Activated CD8-positive, alpha-beta T cell treated with anti-CD3 and anti-CD28 coated beads, Interleukin-2, amount 10 ng/mL, durations not matched to agents 7 days and 5 days (primary cell): ENCODE measurements at regions not wholly inside any gene's neighbourhood (a gene's known extent, or its start where the extent isn't known, plus 50 kb on each side); places are given as distances from the start of the nearest gene placed in this dataset.

Experiments
- ATAC-seq: fragments of 150-1000 bp; cut with Tn5 transposase; one replicate; pipeline ENCODE4 v1.10.0; 2021; ENCODE audit warnings: moderate library complexity
- CTCF ChIA-PET: fragments of 350-600 bp; sonication (Branson Sonifier 250); formaldehyde crosslinking; loops from one replicate; lab custom pipeline; 2021; ENCODE audit warnings: antibody characterized with exemption; lab: Charles Lee
- POLR2A ChIA-PET: fragments of 350-600 bp; sonication (Branson Sonifier 250); formaldehyde crosslinking; loops from one replicate; lab custom pipeline; 2021; ENCODE audit warnings: antibody characterized with exemption; lab: Charles Lee
- DNase-seq: peaks from one replicate; pipeline ENCODE4 v3.0.0-alpha.2; 2020
- H3K27ac Mint-ChIP-seq: one replicate; pipeline ENCODE4 v1.8.0; 2021; ENCODE audit warnings: mild to moderate bottlenecking, mixed read lengths
- H3K27me3 Mint-ChIP-seq: one replicate; pipeline ENCODE4 v1.8.0; 2021; ENCODE audit warnings: low read depth, mixed read lengths
- H3K36me3 Mint-ChIP-seq: one replicate; pipeline ENCODE4 v1.8.0; 2021; ENCODE audit warnings: low read depth, mixed read lengths
- H3K4me1 Mint-ChIP-seq: one replicate; pipeline ENCODE4 v1.8.0; 2021; ENCODE audit warnings: low read depth, mixed read lengths
- H3K4me3 Mint-ChIP-seq: one replicate; pipeline ENCODE4 v1.8.0; 2021; ENCODE audit warnings: mild to moderate bottlenecking, mixed read lengths
- H3K9me3 Mint-ChIP-seq: one replicate; pipeline ENCODE4 v1.8.0; 2022; ENCODE audit warnings: mixed read lengths; ENCODE audit not compliant: insufficient read depth

GRCh38 chr10:44680764-44681163 lies 230.4 kb upstream of the TMEM72 start:
- no peaks in the 10 kb centered on the region for H3K4me1 Mint-ChIP-seq
- no peaks in the 10 kb centered on the region for H3K9me3 Mint-ChIP-seq
- no peak overlapping the region for H3K27ac Mint-ChIP-seq
- DNase-seq: no peak
- no peak for ATAC-seq
- ChIA-PET POLR2A (no interaction called here), CTCF (no interaction called here)
- no peak overlapping the region for H3K4me3 Mint-ChIP-seq
- H3K27me3 Mint-ChIP-seq: no peaks in the 10 kb centered on the region
- H3K36me3 Mint-ChIP-seq: no peaks in the 10 kb centered on the region

DNA sequence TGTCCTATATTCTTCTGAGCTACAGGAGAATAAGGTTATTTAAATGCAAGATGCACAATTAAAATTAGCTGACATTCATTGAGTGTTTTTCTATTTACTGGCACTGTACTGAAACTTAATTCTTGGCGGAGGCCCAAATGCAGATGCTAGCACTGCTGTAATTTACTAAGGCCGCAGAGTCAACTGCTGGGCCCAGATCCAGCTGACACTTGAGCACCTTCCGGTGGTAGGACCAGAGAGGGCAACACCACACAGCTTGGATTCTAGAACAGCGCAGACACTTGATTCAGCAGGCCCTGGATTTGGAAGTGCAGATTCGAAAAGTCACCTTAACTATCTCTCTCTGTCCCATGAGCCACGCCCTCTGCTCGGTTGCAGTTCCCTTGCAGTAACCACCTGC lies 228.6 kb upstream of the TMEM72 start:
- Mint-ChIP-seq H3K27me3 (no peaks in the 10 kb centered on the region), H3K4me3 (no peak overlapping the region), H3K9me3 (no peaks in the 10 kb centered on the region), H3K4me1 (no peaks in the 10 kb centered on the region), H3K36me3 (no peaks in the 10 kb centered on the region), H3K27ac (no peak overlapping the region)
- POLR2A ChIA-PET: no interaction called here
- CTCF ChIA-PET: no interaction called here
- DNase-seq (no peak), ATAC-seq (no peak)

DNA sequence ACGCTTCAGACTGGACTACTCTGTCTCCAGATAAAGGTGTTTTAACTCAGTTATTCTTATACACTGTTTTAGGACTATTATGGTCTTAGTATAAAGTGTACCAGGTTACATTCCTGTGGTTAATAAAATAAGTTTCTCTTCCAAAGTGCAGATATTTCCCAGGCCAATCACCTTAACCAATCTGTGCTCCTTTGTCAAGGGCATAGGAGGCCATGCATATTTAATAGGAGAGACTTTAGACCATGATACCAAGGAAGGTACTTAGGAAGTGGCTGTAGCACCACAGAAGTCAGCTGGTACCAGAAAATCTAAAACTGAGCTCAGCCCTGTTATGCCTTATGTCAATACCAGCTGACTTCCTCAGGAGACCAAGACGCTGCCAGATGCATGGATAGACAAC lies 226.5 kb upstream of the TMEM72 start:
- POLR2A ChIA-PET: no interaction called here
- Mint-ChIP-seq H3K4me1 (no peaks in the 10 kb centered on the region), H3K4me3 (no peak overlapping the region), H3K36me3 (no peaks in the 10 kb centered on the region), H3K9me3 (no peaks in the 10 kb centered on the region), H3K27ac (no peak overlapping the region), H3K27me3 (no peaks in the 10 kb centered on the region)
- no peak for ATAC-seq
- DNase-seq: no peak
- CTCF ChIA-PET: no interaction called here

DNA sequence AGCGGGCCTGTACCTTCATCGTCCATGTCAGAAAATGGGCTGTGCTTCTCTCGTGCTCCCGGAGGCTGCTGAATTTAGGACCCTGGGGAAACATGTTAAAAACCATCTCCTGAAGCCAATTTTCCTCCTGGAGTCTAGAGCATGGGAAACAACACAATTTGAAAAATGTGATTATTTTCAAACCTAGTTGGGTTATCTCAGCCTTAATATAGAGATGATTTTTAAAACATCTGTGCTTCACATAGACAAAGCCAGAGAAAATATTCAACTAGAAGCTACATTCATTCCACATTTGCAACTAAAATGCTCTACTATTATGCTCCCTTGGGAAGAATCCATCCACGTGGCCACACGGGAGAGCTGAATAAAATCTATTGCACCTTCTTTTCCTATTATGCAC lies 225.9 kb upstream of the TMEM72 start:
- CTCF ChIA-PET: no interaction called here
- no peak for ATAC-seq
- H3K4me1 Mint-ChIP-seq: no peaks in the 10 kb centered on the region
- H3K27ac Mint-ChIP-seq: no peak overlapping the region
- POLR2A ChIA-PET: no interaction called here
- H3K36me3 Mint-ChIP-seq: no peaks in the 10 kb centered on the region
- DNase-seq: no peak
- no peaks in the 10 kb centered on the region for H3K9me3 Mint-ChIP-seq
- no peaks in the 10 kb centered on the region for H3K27me3 Mint-ChIP-seq
- H3K4me3 Mint-ChIP-seq: no peak overlapping the region

- Mint-ChIP-seq H3K4me1 (no peaks in the 10 kb centered on the region), H3K27me3 (no peaks in the 10 kb centered on the region), H3K9me3 (no peaks in the 10 kb centered on the region), H3K27ac (no peak overlapping the region), H3K4me3 (no peak overlapping the region), H3K36me3 (no peaks in the 10 kb centered on the region)
- DNase-seq (no peak), ATAC-seq (no peak)
- CTCF ChIA-PET: interaction anchor here (1.2 kb wide), 1 partner anchor 10 kb away, joined by 3 read pairs; no protein-coding TSS in a partner anchor
- POLR2A ChIA-PET: no interaction called here
These were observed 225.4 kb upstream of the TMEM72 start for GRCh38 chr10:44685747-44686146.

- Mint-ChIP-seq H3K4me1 (no peaks in the 10 kb centered on the region), H3K36me3 (no peaks in the 10 kb centered on the region)
These were observed 221.8 kb upstream of the TMEM72 start for GRCh38 chr10:44689368-44689767.

GRCh38 chr10:44696496-44696895 lies 214.6 kb upstream of the TMEM72 start:
- no peak for DNase-seq
- ChIA-PET POLR2A (no interaction called here), CTCF (interaction anchor here (1.5 kb wide), 1 partner anchor 10 kb away, joined by 3 read pairs; no protein-coding TSS in a partner anchor)
- no peak for ATAC-seq
- Mint-ChIP-seq H3K4me3 (no peak overlapping the region), H3K4me1 (no peaks in the 10 kb centered on the region), H3K9me3 (no peaks in the 10 kb centered on the region), H3K36me3 (no peaks in the 10 kb centered on the region), H3K27me3 (no peaks in the 10 kb centered on the region), H3K27ac (no peak overlapping the region)

More at GRCh38 chr10:44689368-44689767, 221.8 kb upstream of the TMEM72 start:
- Mint-ChIP-seq H3K4me3 (no peak overlapping the region), H3K27ac (no peak overlapping the region), H3K27me3 (no peaks in the 10 kb centered on the region), H3K9me3 (no peaks in the 10 kb centered on the region)
- DNase-seq (no peak), ATAC-seq (no peak)
- POLR2A ChIA-PET: no interaction called here
- CTCF ChIA-PET: no interaction called here

- POLR2A ChIA-PET: no interaction called here
- no peak for DNase-seq
- H3K27ac Mint-ChIP-seq: no peak overlapping the region
- no peaks in the 10 kb centered on the region for H3K36me3 Mint-ChIP-seq
- ATAC-seq: no peak
- no peaks in the 10 kb centered on the region for H3K27me3 Mint-ChIP-seq
- H3K4me1 Mint-ChIP-seq: no peaks in the 10 kb centered on the region
- CTCF ChIA-PET: no interaction called here
- H3K9me3 Mint-ChIP-seq: no peaks in the 10 kb centered on the region
- no peak overlapping the region for H3K4me3 Mint-ChIP-seq
These were observed 214.0 kb upstream of the TMEM72 start for GRCh38 chr10:44697116-44697515.

GRCh38 chr10:44702531-44702930 lies 208.6 kb upstream of the TMEM72 start:
- Mint-ChIP-seq H3K4me3 (no peak overlapping the region), H3K9me3 (peaks cover 13% of the 10 kb centered on the region), H3K27me3 (no peaks in the 10 kb centered on the region), H3K27ac (no peak overlapping the region), H3K4me1 (no peaks in the 10 kb centered on the region), H3K36me3 (no peaks in the 10 kb centered on the region)
- no peak for ATAC-seq
- ChIA-PET POLR2A (no interaction called here), CTCF (no interaction called here)
- no peak for DNase-seq

DNA sequence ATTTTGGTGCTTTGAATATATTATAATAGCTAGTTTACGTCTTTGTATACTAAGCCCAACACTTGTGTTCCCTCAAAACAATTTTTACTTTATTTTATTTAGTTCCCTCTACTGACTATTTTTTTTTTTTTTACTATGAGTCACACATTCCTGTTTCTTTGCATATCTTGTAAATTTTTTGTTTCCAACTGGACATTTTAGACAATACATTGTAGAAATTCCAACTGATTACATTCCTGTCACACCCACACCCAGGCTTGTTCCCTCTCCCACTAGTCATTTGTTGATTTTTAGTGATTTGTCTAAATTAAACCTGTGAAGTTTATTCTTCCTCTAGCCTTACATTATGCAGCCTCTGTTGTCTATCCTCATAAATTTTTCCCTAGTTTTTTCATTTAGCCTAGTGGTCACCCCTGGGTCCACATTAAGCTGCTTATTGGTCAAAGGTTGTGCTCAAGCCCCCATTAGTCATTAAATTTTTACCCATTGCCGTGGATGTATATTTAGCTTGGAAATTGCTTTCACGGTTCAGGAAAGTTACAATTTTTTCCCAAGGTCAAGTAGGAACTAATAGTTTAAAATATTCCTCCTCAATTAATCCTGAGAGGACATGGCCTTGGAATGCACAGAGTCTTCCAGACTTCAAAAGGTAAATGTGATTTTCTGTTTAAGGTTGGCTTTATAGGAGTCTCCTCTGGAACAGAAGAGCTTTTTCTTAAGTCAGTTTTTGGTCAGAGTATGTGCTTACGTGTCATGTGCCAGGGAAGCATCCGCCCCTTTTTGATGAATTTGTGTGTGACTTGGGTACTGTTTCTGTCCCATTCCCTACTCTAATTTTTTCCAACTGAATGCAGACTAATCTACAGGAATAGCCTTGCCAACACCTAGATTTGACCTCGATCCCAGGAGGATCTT lies 207.6 kb upstream of the TMEM72 start:
- H3K4me1 Mint-ChIP-seq: no peaks in the 10 kb centered on the region
- no peaks in the 10 kb centered on the region for H3K36me3 Mint-ChIP-seq
- no peak for ATAC-seq
- H3K27me3 Mint-ChIP-seq: no peaks in the 10 kb centered on the region
- H3K9me3 Mint-ChIP-seq: peaks cover 13% of the 10 kb centered on the region
- POLR2A ChIA-PET: no interaction called here
- no peak overlapping the region for H3K4me3 Mint-ChIP-seq
- CTCF ChIA-PET: no interaction called here
- no peak overlapping the region for H3K27ac Mint-ChIP-seq
- DNase-seq: no peak

- Mint-ChIP-seq H3K36me3 (no peaks in the 10 kb centered on the region), H3K9me3 (peaks cover 13% of the 10 kb centered on the region), H3K27ac (no peak overlapping the region), H3K4me1 (no peaks in the 10 kb centered on the region), H3K27me3 (no peaks in the 10 kb centered on the region), H3K4me3 (no peak overlapping the region)
- ChIA-PET POLR2A (no interaction called here), CTCF (no interaction called here)
- ATAC-seq: no peak
- no peak for DNase-seq
These were observed 206.5 kb upstream of the TMEM72 start for GRCh38 chr10:44704616-44705015.

GRCh38 chr10:44706745-44707144 lies 204.4 kb upstream of the TMEM72 start:
- H3K4me3 Mint-ChIP-seq: no peak overlapping the region
- no peaks in the 10 kb centered on the region for H3K27me3 Mint-ChIP-seq
- H3K36me3 Mint-ChIP-seq: no peaks in the 10 kb centered on the region
- DNase-seq: no peak
- peaks cover 13% of the 10 kb centered on the region for H3K9me3 Mint-ChIP-seq
- H3K27ac Mint-ChIP-seq: no peak overlapping the region
- no peak for ATAC-seq
- H3K4me1 Mint-ChIP-seq: no peaks in the 10 kb centered on the region
- ChIA-PET CTCF (interaction anchor here (0.6 kb wide), 1 partner anchor 43 kb away, joined by 3 read pairs; no protein-coding TSS in a partner anchor), POLR2A (no interaction called here)
